ENCODE measurements at regions not wholly inside any gene's neighbourhood (a gene's known extent, or its start where the extent isn't known, plus 50 kb on each side); places are given as distances from the start of the nearest gene placed in this dataset.

- TF ChIP-seq AR (CRISPR knock-in tag; IDR thresholded peaks at IDR 0.05), result no peak
- no peak for TF ChIP-seq ZNF219 (CRISPR knock-in tag; IDR thresholded peaks at IDR 0.05; ENCODE audit: borderline replicate concordance)
- TF ChIP-seq NFYB (CRISPR knock-in tag; conservative IDR thresholded peaks at IDR 0.05; ENCODE audit: low read depth), result no peak
These were observed 97.5 kb upstream of the COPS8 start (continued) for GRCh38 chr2:236988216-236988615.

- TF ChIP-seq ATF2 (CRISPR knock-in tag; IDR thresholded peaks at IDR 0.05; ENCODE audit: borderline replicate concordance, low read depth) (no peak), MXD4 (CRISPR knock-in tag; IDR thresholded peaks at IDR 0.05; ENCODE audit: borderline replicate concordance) (no peak), FOXP4 (CRISPR knock-in tag; IDR thresholded peaks at IDR 0.05) (no peak), NFE2L1 (CRISPR knock-in tag; IDR thresholded peaks at IDR 0.05) (no peak), ZNF263 (CRISPR knock-in tag; IDR thresholded peaks at IDR 0.05; ENCODE audit: low read depth) (no peak), ZBTB21 (CRISPR knock-in tag; IDR thresholded peaks at IDR 0.05; ENCODE audit: borderline replicate concordance) (no peak), CTCF (IDR thresholded peaks at IDR 0.05) (no peak)
- ATAC-seq (no peak), DNase-seq (ENCODE audit: low spot score) (no peak)
- Mint-ChIP-seq H3K9me3 (peaks cover 16% of the 10 kb centered on the region), H3K4me1 (no peaks in the 10 kb centered on the region), H3K27me3 (ENCODE audit: low read depth) (no peaks in the 10 kb centered on the region; the same call in 1 of the 2 replicates), H3K27ac (no peak overlapping the region), H3K4me3 (no peak overlapping the region), H3K36me3 (peaks cover 2% of the 10 kb centered on the region; the same call in 1 of the 2 replicates)
- ChIA-PET CTCF (no interaction called here), POLR2A (no interaction called here)
These were observed 96.7 kb upstream of the COPS8 start for GRCh38 chr2:236988690-236989624.

- no peak overlapping the region for H3K27ac Mint-ChIP-seq
- CTCF ChIA-PET, result no interaction called here
- DNase-seq (ENCODE audit: low spot score) (no peak), ATAC-seq (no peak)
- POLR2A ChIA-PET, result no interaction called here
- no peaks in the 10 kb centered on the region for H3K36me3 Mint-ChIP-seq
- H3K9me3 Mint-ChIP-seq, result 0 out of 2 replicates have a peak, but pooled peaks cover 5% of the 10 kb centered on the region
- peaks cover 12% of the 10 kb centered on the region for H3K4me1 Mint-ChIP-seq
- no peak overlapping the region for H3K4me3 Mint-ChIP-seq
- no peaks in the 10 kb centered on the region; the same call in 1 of the 2 replicates for H3K27me3 Mint-ChIP-seq (ENCODE audit: low read depth)
- TF ChIP-seq SP1 (CRISPR knock-in tag; conservative IDR thresholded peaks at IDR 0.05) (no peak), JAZF1 (CRISPR knock-in tag; IDR thresholded peaks at IDR 0.05) (no peak), MYBL2 (CRISPR knock-in tag; IDR thresholded peaks at IDR 0.05) (no peak), PREB (CRISPR knock-in tag; IDR thresholded peaks at IDR 0.05; ENCODE audit: borderline replicate concordance) (no peak), ATF3 (CRISPR knock-in tag; conservative IDR thresholded peaks at IDR 0.05) (no peak), NR1H2 (CRISPR knock-in tag; IDR thresholded peaks at IDR 0.05) (no peak), ATF6 (CRISPR knock-in tag; IDR thresholded peaks at IDR 0.05) (no peak), ZSCAN18 (CRISPR knock-in tag; IDR thresholded peaks at IDR 0.05) (no peak), NFYB (CRISPR knock-in tag; conservative IDR thresholded peaks at IDR 0.05; ENCODE audit: low read depth) (no peak)
These were observed 95.1 kb upstream of the COPS8 start for GRCh38 chr2:236990552-236990951.
